Activated CD4-positive, alpha-beta memory T cell treated with anti-CD3 and anti-CD28 coated beads, Interleukin-2, amount 10 ng/mL, durations not matched to agents 7 days and 5 days (primary cell): ENCODE measurements at regions not wholly inside any gene's neighbourhood (a gene's known extent, or its start where the extent isn't known, plus 50 kb on each side); places are given as distances from the start of the nearest gene placed in this dataset.
A peak's percentile ranks its signal among the peaks of the same experiment; 100 is the strongest.

Experiments used
- CTCF ChIA-PET: fragments of 350-600 bp; sonication (Branson Sonifier 250); formaldehyde crosslinking; loops from one replicate; lab custom pipeline; 2021; ENCODE audit warnings: antibody characterized with exemption, inconsistent platforms; lab: Charles Lee
- POLR2A ChIA-PET: fragments of 350-600 bp; sonication (Branson Sonifier 250); formaldehyde crosslinking; loops from one replicate; lab custom pipeline; 2021; ENCODE audit warnings: antibody characterized with exemption; lab: Charles Lee
- DNase-seq: peaks from one replicate; pipeline ENCODE4 v3.0.0-alpha.2; 2020
- H3K27ac Mint-ChIP-seq: one replicate; pipeline ENCODE4 v1.8.0; 2021; ENCODE audit warnings: mild to moderate bottlenecking, mixed read lengths
- H3K27me3 Mint-ChIP-seq: one replicate; pipeline ENCODE4 v1.8.0; 2021; ENCODE audit warnings: mixed read lengths
- H3K36me3 Mint-ChIP-seq: one replicate; pipeline ENCODE4 v1.8.0; 2021; ENCODE audit warnings: low read depth, mixed read lengths
- H3K4me1 Mint-ChIP-seq: one replicate; pipeline ENCODE4 v1.8.0; 2021; ENCODE audit warnings: mixed read lengths
- H3K4me3 Mint-ChIP-seq: one replicate; pipeline ENCODE4 v1.8.0; 2021; ENCODE audit warnings: mild to moderate bottlenecking, mixed read lengths
- H3K9me3 Mint-ChIP-seq: one replicate; pipeline ENCODE4 v1.8.0; 2021; ENCODE audit warnings: mixed read lengths

GRCh38 chr3:59456852-59457485 is 407.1 kb upstream of the CFAP20DC start:
- Mint-ChIP-seq H3K36me3 (peaks cover 34% of the 10 kb centered on the region), H3K27me3 (peaks cover 2% of the 10 kb centered on the region), H3K27ac (peak overlapping the region; percentile 49), H3K4me3 (no peak overlapping the region), H3K4me1 (peaks cover 40% of the 10 kb centered on the region), H3K9me3 (peaks cover 22% of the 10 kb centered on the region)
- peak; percentile 45 for DNase-seq
- POLR2A ChIA-PET = interaction anchor here (0.8 to 2.0 kb wide), 5 partner anchors 9 to 1002 kb away, joined by 3 to 7 read pairs (median 4); no protein-coding TSS in a partner anchor
- CTCF ChIA-PET = interaction anchor here (0.9 to 1.6 kb wide), 3 partner anchors 13 to 118 kb away, joined by 3 to 5 read pairs (median 3); no protein-coding TSS in a partner anchor

GRCh38 chr3:59451800-59452746 is 402.2 kb upstream of the CFAP20DC start:
- H3K27me3 Mint-ChIP-seq = peaks cover 2% of the 10 kb centered on the region
- peaks cover 67% of the 10 kb centered on the region for H3K4me1 Mint-ChIP-seq
- POLR2A ChIA-PET = interaction anchor here (0.7 to 5.2 kb wide), 11 partner anchors 9 to 217 kb away, joined by 3 to 56 read pairs (median 4); no protein-coding TSS in a partner anchor

GRCh38 chr3:59450946-59451763 is 401.3 kb upstream of the CFAP20DC start:
- peaks cover 14% of the 10 kb centered on the region for H3K9me3 Mint-ChIP-seq
- peak overlapping the region; percentile 60 for H3K4me3 Mint-ChIP-seq
- H3K27me3 Mint-ChIP-seq = peaks cover 2% of the 10 kb centered on the region
- CTCF ChIA-PET = interaction anchor here (1.0 to 1.5 kb wide), 3 partner anchors 8 to 138 kb away, joined by 4 to 7 read pairs (median 5); no protein-coding TSS in a partner anchor
- peak; percentile 77 for DNase-seq
- H3K27ac Mint-ChIP-seq = peak overlapping the region; percentile 99
- H3K4me1 Mint-ChIP-seq = peaks cover 63% of the 10 kb centered on the region
- peaks cover 41% of the 10 kb centered on the region for H3K36me3 Mint-ChIP-seq
- POLR2A ChIA-PET = interaction anchor here (0.7 to 5.2 kb wide), 12 partner anchors 8 to 216 kb away, joined by 3 to 56 read pairs (median 4); no protein-coding TSS in a partner anchor

More at GRCh38 chr3:59451800-59452746, 402.2 kb upstream of the CFAP20DC start:
- peak; percentile 32 for DNase-seq
- Mint-ChIP-seq H3K36me3 (peaks cover 41% of the 10 kb centered on the region), H3K4me3 (peak overlapping the region; percentile 60), H3K9me3 (peaks cover 14% of the 10 kb centered on the region), H3K27ac (peak overlapping the region; percentile 99)
- CTCF ChIA-PET = interaction anchor here (1.0 to 1.5 kb wide), 3 partner anchors 9 to 139 kb away, joined by 4 to 7 read pairs (median 5); no protein-coding TSS in a partner anchor

GRCh38 chr3:59450437-59450836 is 400.6 kb upstream of the CFAP20DC start:
- DNase-seq = no peak
- Mint-ChIP-seq H3K36me3 (peaks cover 42% of the 10 kb centered on the region), H3K4me1 (peaks cover 68% of the 10 kb centered on the region), H3K27ac (peak overlapping the region; percentile 99), H3K9me3 (peaks cover 14% of the 10 kb centered on the region), H3K4me3 (no peak overlapping the region), H3K27me3 (peaks cover 2% of the 10 kb centered on the region)
- ChIA-PET CTCF (no interaction called here), POLR2A (interaction anchor here (2.5 to 5.2 kb wide), 2 partner anchors 24 to 64 kb away, joined by 11 to 56 read pairs; no protein-coding TSS in a partner anchor)

- Mint-ChIP-seq H3K9me3 (peaks cover 4% of the 10 kb centered on the region), H3K4me1 (peaks cover 71% of the 10 kb centered on the region), H3K36me3 (peaks cover 30% of the 10 kb centered on the region), H3K27me3 (no peaks in the 10 kb centered on the region), H3K27ac (no peak overlapping the region), H3K4me3 (no peak overlapping the region)
- DNase-seq = no peak
- ChIA-PET CTCF (no interaction called here), POLR2A (interaction anchor here (4.5 kb wide), 1 partner anchor 22 kb away, joined by 21 read pairs; no protein-coding TSS in a partner anchor)
Observed at GRCh38 chr3:59446775-59447465, 397.1 kb upstream of the CFAP20DC start.

- no peak for DNase-seq
- Mint-ChIP-seq H3K36me3 (peaks cover 22% of the 10 kb centered on the region), H3K27ac (peak overlapping the region; percentile 84), H3K4me1 (peaks cover 49% of the 10 kb centered on the region), H3K27me3 (no peaks in the 10 kb centered on the region), H3K4me3 (no peak overlapping the region), H3K9me3 (peaks cover 4% of the 10 kb centered on the region)
- POLR2A ChIA-PET = interaction anchor here (1.0 to 4.5 kb wide), 8 partner anchors 7 to 58 kb away, joined by 3 to 21 read pairs (median 6); no protein-coding TSS in a partner anchor
- CTCF ChIA-PET = interaction anchor here (1.2 to 2.1 kb wide), 2 partner anchors 12 to 19 kb away, joined by 3 to 5 read pairs; no protein-coding TSS in a partner anchor
Observed at GRCh38 chr3:59444676-59445075, 394.9 kb upstream of the CFAP20DC start.

- peaks cover 4% of the 10 kb centered on the region for H3K9me3 Mint-ChIP-seq
- H3K27me3 Mint-ChIP-seq = no peaks in the 10 kb centered on the region
- CTCF ChIA-PET = interaction anchor here (1.2 to 2.1 kb wide), 2 partner anchors 12 to 19 kb away, joined by 3 to 5 read pairs; no protein-coding TSS in a partner anchor
- DNase-seq = peak; percentile 32
- H3K4me1 Mint-ChIP-seq = peaks cover 45% of the 10 kb centered on the region
- H3K27ac Mint-ChIP-seq = peak overlapping the region; percentile 84
- POLR2A ChIA-PET = interaction anchor here (1.0 to 4.5 kb wide), 8 partner anchors 8 to 58 kb away, joined by 3 to 21 read pairs (median 6); no protein-coding TSS in a partner anchor
- peaks cover 18% of the 10 kb centered on the region for H3K36me3 Mint-ChIP-seq
- peak overlapping the region; percentile 21 for H3K4me3 Mint-ChIP-seq
Observed at GRCh38 chr3:59444294-59444671, 394.5 kb upstream of the CFAP20DC start.

- H3K27me3 Mint-ChIP-seq = no peaks in the 10 kb centered on the region
- H3K4me3 Mint-ChIP-seq = peak overlapping the region; percentile 21
- H3K27ac Mint-ChIP-seq = peak overlapping the region; percentile 84
- DNase-seq = no peak
- H3K4me1 Mint-ChIP-seq = peaks cover 41% of the 10 kb centered on the region
- CTCF ChIA-PET = interaction anchor here (0.8 to 2.1 kb wide), 3 partner anchors 8 to 18 kb away, joined by 3 to 5 read pairs (median 4); no protein-coding TSS in a partner anchor
- POLR2A ChIA-PET = interaction anchor here (1.0 to 4.5 kb wide), 8 partner anchors 8 to 57 kb away, joined by 3 to 21 read pairs (median 6); no protein-coding TSS in a partner anchor
- H3K36me3 Mint-ChIP-seq = peaks cover 14% of the 10 kb centered on the region
- peaks cover 1% of the 10 kb centered on the region for H3K9me3 Mint-ChIP-seq
Observed at GRCh38 chr3:59443618-59444293, 393.9 kb upstream of the CFAP20DC start.

- CTCF ChIA-PET = no interaction called here
- no peak overlapping the region for H3K27ac Mint-ChIP-seq
- H3K4me1 Mint-ChIP-seq = peaks cover 33% of the 10 kb centered on the region
- H3K9me3 Mint-ChIP-seq = no peaks in the 10 kb centered on the region
- POLR2A ChIA-PET = no interaction called here
- no peak for DNase-seq
- H3K36me3 Mint-ChIP-seq = peaks cover 3% of the 10 kb centered on the region
- no peaks in the 10 kb centered on the region for H3K27me3 Mint-ChIP-seq
- H3K4me3 Mint-ChIP-seq = no peak overlapping the region
Observed at GRCh38 chr3:59442046-59442445, 392.2 kb upstream of the CFAP20DC start.

- Mint-ChIP-seq H3K4me1 (peaks cover 22% of the 10 kb centered on the region), H3K27me3 (no peaks in the 10 kb centered on the region), H3K27ac (no peak overlapping the region), H3K9me3 (no peaks in the 10 kb centered on the region), H3K36me3 (peaks cover 2% of the 10 kb centered on the region), H3K4me3 (no peak overlapping the region)
- ChIA-PET POLR2A (no interaction called here), CTCF (interaction anchor here (1.4 kb wide), 1 partner anchor 127 kb away, joined by 4 read pairs; no protein-coding TSS in a partner anchor)
- DNase-seq = no peak
Observed at GRCh38 chr3:59440285-59441028, 390.6 kb upstream of the CFAP20DC start.
